Endothelial cell of umbilical vein (primary cell): ENCODE measurements at regions not wholly inside any gene's neighbourhood (a gene's known extent, or its start where the extent isn't known, plus 50 kb on each side); places are given as distances from the start of the nearest gene placed in this dataset.

ENCODE experiments used
- BruUV-seq: library from RNA; stranded (reverse); fragments of 400-500 nt; replicated peaks from 2 replicates; lab custom pipeline; 2021; lab: Mats Ljungman, UMichigan
- CTCF ChIA-PET: fragments of 300-600, 350-600 bp; sonication (Branson Sonifier 250); formaldehyde crosslinking; loops from one replicate; lab custom pipeline; 2021; ENCODE audit warnings: antibody characterized with exemption, inconsistent platforms; lab: Charles Lee
- POLR2A ChIA-PET: fragments of 300-600, 350-600 bp; sonication (Branson Sonifier 250); formaldehyde crosslinking; loops from one replicate; lab custom pipeline; 2021; ENCODE audit warnings: antibody characterized with exemption, inconsistent platforms; lab: Charles Lee
- DNase-seq: peaks from one replicate; pipeline ENCODE4 v3.0.0-alpha.2; 2011; ENCODE audit warnings: low read depth, low spot score
- FAIRE-seq: peaks from 2 replicates; lab custom pipeline; 2011; peaks lifted over from hg19 to GRCh38; lab: Jason Lieb, UNC
- H2AFZ ChIP-seq: 2 replicates; pipeline ENCODE4 v1.6.0; 2012; ENCODE audit warnings: low read depth, low read length, control low read depth, inconsistent platforms
- H3K27ac ChIP-seq: 2 replicates; pipeline ENCODE4 v1.5.1; 2011; ENCODE audit warnings: low read depth, mild to moderate bottlenecking, control low read depth, low read length, moderate library complexity; ENCODE audit not compliant: insufficient read depth
- H3K27me3 ChIP-seq, 2 experiments: 2 replicates each; pipeline versions ENCODE4 v1.6.0 to v1.6.1; 2011; ENCODE audit warnings: low read length in 2 of 2, mixed read lengths in 1 of 2; ENCODE audit not compliant: control insufficient read depth in 2 of 2, insufficient read depth in 2 of 2
- H3K36me3 ChIP-seq, 2 experiments: 2 replicates in 1 of 2; 3 replicates in 1 of 2; pipeline ENCODE4 v1.5.1; 2011; ENCODE audit warnings: low read length in 2 of 2, mild to moderate bottlenecking in 1 of 2, moderate library complexity in 1 of 2; ENCODE audit not compliant: control insufficient read depth in 2 of 2, insufficient read depth in 2 of 2; ENCODE audit errors: extremely low read depth in 1 of 2
- H3K4me1 ChIP-seq: 3 replicates; pipeline ENCODE4 v1.5.1; 2011; ENCODE audit warnings: mild to moderate bottlenecking, low read length; ENCODE audit not compliant: control insufficient read depth, insufficient read depth; ENCODE audit errors: extremely low read depth
- H3K4me2 ChIP-seq: 2 replicates; pipeline ENCODE4 v1.6.1; 2011; ENCODE audit warnings: low read length, control low read depth, mixed read lengths; ENCODE audit not compliant: insufficient read depth
- H3K4me3 ChIP-seq, 3 experiments: fragments of 200-600 bp in 1 of 3; sonication (generic), shearing (Covaris generic) in 1 of 3; replicated peaks in 1 of 3; 2 replicates each; pipeline ENCODE4 v1.5.1; 2011 to 2016; ENCODE audit warnings: control low read depth in 3 of 3, low read length in 3 of 3, mild to moderate bottlenecking in 2 of 3, inconsistent platforms in 1 of 3, low read depth in 1 of 3, moderate library complexity in 1 of 3; ENCODE audit not compliant: insufficient read depth in 1 of 3
- H3K79me2 ChIP-seq: 2 replicates; pipeline ENCODE4 v1.6.0; 2012; ENCODE audit warnings: low read length, inconsistent platforms; ENCODE audit not compliant: control insufficient read depth, insufficient read depth
- H3K9ac ChIP-seq: replicated peaks from 2 replicates; pipeline ENCODE3; 2011; ENCODE audit warnings: low read length, control low read depth; ENCODE audit not compliant: insufficient read depth; ENCODE audit errors: extremely low read depth
- H3K9me1 ChIP-seq: replicated peaks from 3 replicates; pipeline ENCODE4 v1.6.0; 2011; ENCODE audit warnings: mild to moderate bottlenecking, low read length; ENCODE audit not compliant: control insufficient read depth, insufficient read depth; ENCODE audit errors: extremely low read depth
- H3K9me3 ChIP-seq: replicated peaks from 2 replicates; pipeline ENCODE4 v1.5.1; 2012; ENCODE audit warnings: low read length, inconsistent platforms; ENCODE audit not compliant: control insufficient read depth, insufficient read depth
- H4K20me1 ChIP-seq: replicated peaks from 2 replicates; pipeline ENCODE3; 2011; ENCODE audit warnings: mild to moderate bottlenecking, low read length; ENCODE audit not compliant: control insufficient read depth, insufficient read depth; ENCODE audit errors: extremely low read depth
- EZH2 ChIP-seq: IDR thresholded peaks from 2 replicates; pipeline ENCODE4 v1.6.1; 2012; ENCODE audit warnings: borderline replicate concordance, low read depth, mild to moderate bottlenecking, moderate library complexity, low read length, inconsistent platforms; ENCODE audit not compliant: severe bottlenecking
- GATA2 ChIP-seq: IDR thresholded peaks from 2 replicates; pipeline ENCODE4 v1.7.0; 2011; ENCODE audit warnings: low read depth, mild to moderate bottlenecking, moderate library complexity, mixed read lengths, low read length; ENCODE audit not compliant: insufficient read length, insufficient read depth
- MAX ChIP-seq: IDR thresholded peaks from 2 replicates; pipeline ENCODE4 v1.6.1; 2011; ENCODE audit not compliant: insufficient read depth, insufficient read length
- MYC ChIP-seq: IDR thresholded peaks from one replicate; pipeline ENCODE4 v1.6.1; 2011; ENCODE audit warnings: mild to moderate bottlenecking, low read depth, low read length
- dilution Hi-C: fragments of 300-500 bp; cut with MboI; formaldehyde crosslinking; loops from one replicate; pipeline ENCODE4 v1.15.0; 2019; ENCODE audit warnings: low sequenced_read_pairs; ENCODE audit not compliant: extremely low pct_ligation_motif_present
- intact Hi-C: fragments of 100-400 bp; cut with micrococcal nuclease; formaldehyde crosslinking; loops from one replicate; pipeline ENCODE4 v1.10.0; 2022

DNA sequence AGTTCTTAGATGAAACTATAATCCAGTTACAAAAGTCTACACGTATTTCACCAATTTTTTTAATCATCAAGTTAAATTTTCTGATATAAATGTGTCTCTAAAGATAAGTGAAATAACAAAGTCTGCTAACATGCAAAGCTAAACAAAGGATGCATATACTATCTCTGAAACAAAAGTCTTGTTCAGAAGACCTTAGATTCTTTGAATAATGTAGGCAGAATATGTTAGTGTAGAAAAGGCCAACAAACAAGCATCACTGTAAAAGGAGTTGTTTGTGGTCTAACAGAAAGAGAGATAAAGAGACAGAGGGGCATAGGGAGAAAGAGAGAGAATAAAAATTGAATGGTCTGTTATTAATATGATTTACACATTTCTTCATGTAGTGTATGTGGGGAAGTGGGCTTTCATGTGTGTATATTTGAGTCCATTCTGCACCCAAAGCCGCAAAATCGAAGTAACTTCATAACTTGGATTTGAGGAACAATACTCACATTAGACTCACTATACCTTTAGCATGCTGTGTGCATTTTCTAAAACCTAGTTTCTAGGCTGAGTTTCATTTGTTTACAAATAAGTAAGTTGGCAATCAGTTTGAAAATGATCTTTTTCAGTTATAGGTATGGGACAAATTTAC lies 734.8 kb upstream of the REG3G start:
- dilution Hi-C loops, result no loop called here
- no TSS peak for BruUV-seq
- CTCF ChIA-PET, result no interaction called here

DNA sequence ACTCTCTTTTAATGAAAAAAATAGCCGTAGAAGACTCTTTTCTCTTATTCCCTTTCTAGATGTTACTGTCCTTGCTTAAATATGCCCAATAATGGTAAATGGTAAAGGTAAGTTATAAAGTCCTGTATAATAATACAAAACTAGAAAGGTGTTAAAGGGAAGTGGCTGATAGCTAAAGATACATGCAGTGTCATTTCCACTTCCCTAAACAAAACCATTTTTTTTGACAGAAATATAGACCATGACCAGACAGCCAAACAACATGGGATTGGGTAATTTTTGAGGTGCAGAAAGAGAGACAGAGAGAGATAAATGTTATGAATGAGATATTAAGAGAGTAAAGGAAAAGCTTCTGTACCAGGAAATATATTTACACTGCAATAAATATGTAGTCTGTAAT lies 731.7 kb upstream of the REG3G start:
- no peak for DNase-seq
- CTCF ChIA-PET, result no interaction called here
- Histone ChIP-seq H3K9ac (no peak overlapping the region), H3K27me3 (no peaks in the 10 kb centered on the region), H3K4me1 (no peaks in the 10 kb centered on the region), H3K36me3 (no peaks in the 10 kb centered on the region), H3K4me3 (no peak overlapping the region), H3K9me1 (no peaks in the 10 kb centered on the region), H3K27ac (no peak overlapping the region), H4K20me1 (no peaks in the 10 kb centered on the region), H2AFZ (no peak overlapping the region), H3K79me2 (no peaks in the 10 kb centered on the region), H3K9me3 (no peaks in the 10 kb centered on the region), H3K4me2 (no peak overlapping the region)
- TF ChIP-seq EZH2, result no peak
- no peak for TF ChIP-seq MYC
- intact Hi-C loops, result no loop called here
- dilution Hi-C loops, result no loop called here
- POLR2A ChIA-PET, result no interaction called here
- FAIRE-seq, result no peak
- BruUV-seq, result no TSS peak

More for the DNA sequence above, 734.8 kb upstream of the REG3G start:
- Histone ChIP-seq H4K20me1 (no peaks in the 10 kb centered on the region), H2AFZ (no peak overlapping the region), H3K36me3 (no peaks in the 10 kb centered on the region), H3K9me1 (no peaks in the 10 kb centered on the region), H3K27me3 (no peaks in the 10 kb centered on the region), H3K4me3 (no peak overlapping the region), H3K79me2 (no peaks in the 10 kb centered on the region), H3K4me1 (no peaks in the 10 kb centered on the region), H3K9me3 (no peaks in the 10 kb centered on the region), H3K4me2 (no peak overlapping the region), H3K27ac (no peak overlapping the region), H3K9ac (no peak overlapping the region)
- TF ChIP-seq EZH2, result no peak
- TF ChIP-seq MAX, result no peak
- no peak for TF ChIP-seq GATA2
- FAIRE-seq, result no peak
- DNase-seq, result no peak
- POLR2A ChIA-PET, result no interaction called here
- intact Hi-C loops, result no loop called here
